Endothelial cell of umbilical vein (primary cell): ENCODE measurements at regions not wholly inside any gene's neighbourhood (a gene's known extent, or its start where the extent isn't known, plus 50 kb on each side); places are given as distances from the start of the nearest gene placed in this dataset.

Source experiments
- BruUV-seq: library from RNA; stranded (reverse); fragments of 400-500 nt; replicated peaks from 2 replicates; lab custom pipeline; 2021; lab: Mats Ljungman, UMichigan
- CTCF ChIA-PET: fragments of 300-600, 350-600 bp; sonication (Branson Sonifier 250); formaldehyde crosslinking; loops from one replicate; lab custom pipeline; 2021; ENCODE audit warnings: antibody characterized with exemption, inconsistent platforms; lab: Charles Lee
- POLR2A ChIA-PET: fragments of 300-600, 350-600 bp; sonication (Branson Sonifier 250); formaldehyde crosslinking; loops from one replicate; lab custom pipeline; 2021; ENCODE audit warnings: antibody characterized with exemption, inconsistent platforms; lab: Charles Lee
- DNase-seq: peaks from one replicate; pipeline ENCODE4 v3.0.0-alpha.2; 2011; ENCODE audit warnings: low read depth, low spot score
- FAIRE-seq: peaks from 2 replicates; lab custom pipeline; 2011; peaks lifted over from hg19 to GRCh38; lab: Jason Lieb, UNC
- H2AFZ ChIP-seq: 2 replicates; pipeline ENCODE4 v1.6.0; 2012; ENCODE audit warnings: low read depth, low read length, control low read depth, inconsistent platforms
- H3K27ac ChIP-seq: 2 replicates; pipeline ENCODE4 v1.5.1; 2011; ENCODE audit warnings: low read depth, mild to moderate bottlenecking, control low read depth, low read length, moderate library complexity; ENCODE audit not compliant: insufficient read depth
- H3K27me3 ChIP-seq, 2 experiments: 2 replicates each; pipeline versions ENCODE4 v1.6.0 to v1.6.1; 2011; ENCODE audit warnings: low read length in 2 of 2, mixed read lengths in 1 of 2; ENCODE audit not compliant: control insufficient read depth in 2 of 2, insufficient read depth in 2 of 2
- H3K36me3 ChIP-seq, 2 experiments: 2 replicates in 1 of 2; 3 replicates in 1 of 2; pipeline ENCODE4 v1.5.1; 2011; ENCODE audit warnings: low read length in 2 of 2, mild to moderate bottlenecking in 1 of 2, moderate library complexity in 1 of 2; ENCODE audit not compliant: control insufficient read depth in 2 of 2, insufficient read depth in 2 of 2; ENCODE audit errors: extremely low read depth in 1 of 2
- H3K4me1 ChIP-seq: 3 replicates; pipeline ENCODE4 v1.5.1; 2011; ENCODE audit warnings: mild to moderate bottlenecking, low read length; ENCODE audit not compliant: control insufficient read depth, insufficient read depth; ENCODE audit errors: extremely low read depth
- H3K4me2 ChIP-seq: 2 replicates; pipeline ENCODE4 v1.6.1; 2011; ENCODE audit warnings: low read length, control low read depth, mixed read lengths; ENCODE audit not compliant: insufficient read depth
- H3K4me3 ChIP-seq, 3 experiments: fragments of 200-600 bp in 1 of 3; sonication (generic), shearing (Covaris generic) in 1 of 3; replicated peaks in 1 of 3; 2 replicates each; pipeline ENCODE4 v1.5.1; 2011 to 2016; ENCODE audit warnings: control low read depth in 3 of 3, low read length in 3 of 3, mild to moderate bottlenecking in 2 of 3, inconsistent platforms in 1 of 3, low read depth in 1 of 3, moderate library complexity in 1 of 3; ENCODE audit not compliant: insufficient read depth in 1 of 3
- H3K79me2 ChIP-seq: 2 replicates; pipeline ENCODE4 v1.6.0; 2012; ENCODE audit warnings: low read length, inconsistent platforms; ENCODE audit not compliant: control insufficient read depth, insufficient read depth
- H3K9ac ChIP-seq: replicated peaks from 2 replicates; pipeline ENCODE3; 2011; ENCODE audit warnings: low read length, control low read depth; ENCODE audit not compliant: insufficient read depth; ENCODE audit errors: extremely low read depth
- H3K9me1 ChIP-seq: replicated peaks from 3 replicates; pipeline ENCODE4 v1.6.0; 2011; ENCODE audit warnings: mild to moderate bottlenecking, low read length; ENCODE audit not compliant: control insufficient read depth, insufficient read depth; ENCODE audit errors: extremely low read depth
- H3K9me3 ChIP-seq: replicated peaks from 2 replicates; pipeline ENCODE4 v1.5.1; 2012; ENCODE audit warnings: low read length, inconsistent platforms; ENCODE audit not compliant: control insufficient read depth, insufficient read depth
- H4K20me1 ChIP-seq: replicated peaks from 2 replicates; pipeline ENCODE3; 2011; ENCODE audit warnings: mild to moderate bottlenecking, low read length; ENCODE audit not compliant: control insufficient read depth, insufficient read depth; ENCODE audit errors: extremely low read depth
- CTCF ChIP-seq, 2 donors: IDR thresholded peaks; 1 replicate in 1 of 2; 2 replicates in 1 of 2; pipeline ENCODE4 v1.5.1; 2011; ENCODE audit warnings: low read length in 2 of 2, mild to moderate bottlenecking in 2 of 2, moderate library complexity in 2 of 2, control low read depth in 1 of 2, inconsistent platforms in 1 of 2, low read depth in 1 of 2; ENCODE audit not compliant: insufficient read depth in 1 of 2; ENCODE audit errors: extremely low read depth in 1 of 2
- EZH2 ChIP-seq: IDR thresholded peaks from 2 replicates; pipeline ENCODE4 v1.6.1; 2012; ENCODE audit warnings: borderline replicate concordance, low read depth, mild to moderate bottlenecking, moderate library complexity, low read length, inconsistent platforms; ENCODE audit not compliant: severe bottlenecking
- FOS ChIP-seq: IDR thresholded peaks from 2 replicates; pipeline ENCODE4 v1.6.1; 2011; ENCODE audit warnings: mild to moderate bottlenecking, low read length, moderate library complexity, borderline replicate concordance; ENCODE audit not compliant: insufficient read depth
- GATA2 ChIP-seq: IDR thresholded peaks from 2 replicates; pipeline ENCODE4 v1.7.0; 2011; ENCODE audit warnings: low read depth, mild to moderate bottlenecking, moderate library complexity, mixed read lengths, low read length; ENCODE audit not compliant: insufficient read length, insufficient read depth
- JUN ChIP-seq: IDR thresholded peaks from 2 replicates; pipeline ENCODE4 v1.6.1; 2011; ENCODE audit warnings: borderline replicate concordance, low read depth; ENCODE audit not compliant: insufficient read length, insufficient read depth
- MAX ChIP-seq: IDR thresholded peaks from 2 replicates; pipeline ENCODE4 v1.6.1; 2011; ENCODE audit not compliant: insufficient read depth, insufficient read length
- MYC ChIP-seq: IDR thresholded peaks from one replicate; pipeline ENCODE4 v1.6.1; 2011; ENCODE audit warnings: mild to moderate bottlenecking, low read depth, low read length
- POLR2AphosphoS5 ChIP-seq: IDR thresholded peaks from 2 replicates; pipeline ENCODE4 v1.6.1; 2012; ENCODE audit warnings: low read depth, mild to moderate bottlenecking, control low read depth, low read length, moderate library complexity; ENCODE audit not compliant: insufficient read depth
- dilution Hi-C: fragments of 300-500 bp; cut with MboI; formaldehyde crosslinking; loops from one replicate; pipeline ENCODE4 v1.15.0; 2019; ENCODE audit warnings: low sequenced_read_pairs; ENCODE audit not compliant: extremely low pct_ligation_motif_present
- intact Hi-C: fragments of 100-400 bp; cut with micrococcal nuclease; formaldehyde crosslinking; loops from one replicate; pipeline ENCODE4 v1.10.0; 2022

GRCh38 chr12:28776913-28777422 is 372.1 kb upstream of the FAR2 start:
- Histone ChIP-seq H3K4me1 (peaks cover 10% of the 10 kb centered on the region), H3K9ac (no peak overlapping the region), H3K9me3 (no peaks in the 10 kb centered on the region), H3K4me2 (no peak overlapping the region), H3K4me3 (no peak overlapping the region), H3K79me2 (no peaks in the 10 kb centered on the region), H3K27ac (no peak overlapping the region), H3K36me3 (no peaks in the 10 kb centered on the region), H3K9me1 (no peaks in the 10 kb centered on the region), H4K20me1 (no peaks in the 10 kb centered on the region), H3K27me3 (no peaks in the 10 kb centered on the region), H2AFZ (no peak overlapping the region)
- dilution Hi-C loops: no loop called here
- FAIRE-seq (no peak), DNase-seq (no peak)
- CTCF ChIA-PET: interaction anchor here (1.6 kb wide), 1 partner anchor 10 kb away, joined by 4 read pairs; no protein-coding TSS in a partner anchor
- POLR2A ChIA-PET: no interaction called here
- intact Hi-C loops: no loop called here
- TF ChIP-seq MAX (no peak), CTCF (IDR thresholded peaks at IDR 0.05; ENCODE audit: extremely low read depth in 1 of 2, insufficient read depth in 1 of 2, low read depth in 1 of 2, low read length in 2 of 2) (no peak), GATA2 (no peak), FOS (no peak), JUN (no peak), EZH2 (no peak), POLR2AphosphoS5 (no peak), MYC (no peak)
- BruUV-seq: no TSS peak
